ENCODE measurements at regions not wholly inside any gene's neighbourhood (a gene's known extent, or its start where the extent isn't known, plus 50 kb on each side); places are given as distances from the start of the nearest gene placed in this dataset.
A peak's percentile ranks its signal among the peaks of the same experiment; 100 is the strongest.
"Not testable (repeated sequence)": the region's sequence is repeated elsewhere in the genome, so short reads cannot be mapped to it uniquely, and the experiment has no call there.

GRCh38 chr16:15307184-15307583 lies 70.9 kb downstream of the NPIPA5 start:
- not testable (repeated sequence) for DNase-seq (ENCODE audit: low spot score)

GRCh38 chr16:15305889-15306288 lies 72.2 kb downstream of the NPIPA5 start:
- peak; percentile 67 for DNase-seq (ENCODE audit: low spot score)

GRCh38 chr16:15303667-15304324 lies 74.3 kb downstream of the NPIPA5 start:
- not testable (repeated sequence) for DNase-seq (ENCODE audit: low spot score)

GRCh38 chr16:15297104-15297503 lies 81.0 kb downstream of the NPIPA5 start:
- DNase-seq (ENCODE audit: low spot score) = not testable (repeated sequence)

GRCh38 chr16:15274796-15275195 lies 103.3 kb downstream of the NPIPA5 start:
- not testable (repeated sequence) for DNase-seq (ENCODE audit: low spot score)

GRCh38 chr16:15273964-15274363 lies 104.1 kb downstream of the NPIPA5 start:
- DNase-seq (ENCODE audit: low spot score) = not testable (repeated sequence)

- DNase-seq (ENCODE audit: low spot score) = not testable (repeated sequence)
Measured at GRCh38 chr16:15266941-15267340, 111.2 kb downstream of the NPIPA5 start.

- not testable (repeated sequence) for DNase-seq (ENCODE audit: low spot score)
Measured at GRCh38 chr16:15262212-15262611, 115.9 kb downstream of the NPIPA5 start.

- DNase-seq (ENCODE audit: low spot score) = not testable (repeated sequence)
Measured at GRCh38 chr16:15247971-15248370, 130.1 kb downstream of the NPIPA5 start.

- DNase-seq (ENCODE audit: low spot score) = not testable (repeated sequence)
Measured at GRCh38 chr16:15236674-15237323, 141.3 kb downstream of the NPIPA5 start.

GRCh38 chr16:15235140-15235539 lies 141.1 kb upstream of the RRN3 start:
- DNase-seq (ENCODE audit: low spot score) = not testable (repeated sequence)

GRCh38 chr16:15234702-15235101 lies 140.6 kb upstream of the RRN3 start:
- DNase-seq (ENCODE audit: low spot score) = not testable (repeated sequence)

- not testable (repeated sequence) for DNase-seq (ENCODE audit: low spot score)
Measured at GRCh38 chr16:15230432-15230831, 136.4 kb upstream of the RRN3 start.

GRCh38 chr16:15229661-15230060 lies 135.6 kb upstream of the RRN3 start:
- not testable (repeated sequence) for DNase-seq (ENCODE audit: low spot score)

- DNase-seq (ENCODE audit: low spot score) = not testable (repeated sequence)
Measured at GRCh38 chr16:15224651-15225050, 130.6 kb upstream of the RRN3 start.

- not testable (repeated sequence) for DNase-seq (ENCODE audit: low spot score)
Measured at GRCh38 chr16:15223398-15223797, 129.3 kb upstream of the RRN3 start.

- not testable (repeated sequence) for DNase-seq (ENCODE audit: low spot score)
Measured at GRCh38 chr16:15219679-15220615, 125.9 kb upstream of the RRN3 start.

GRCh38 chr16:15218856-15219500 lies 124.9 kb upstream of the RRN3 start:
- DNase-seq (ENCODE audit: low spot score) = not testable (repeated sequence)

GRCh38 chr16:15207202-15207981 lies 113.3 kb upstream of the RRN3 start:
- not testable (repeated sequence) for DNase-seq (ENCODE audit: low spot score)

GRCh38 chr16:15206439-15206838 lies 112.4 kb upstream of the RRN3 start:
- not testable (repeated sequence) for DNase-seq (ENCODE audit: low spot score)

- not testable (repeated sequence) for DNase-seq (ENCODE audit: low spot score)
Measured at GRCh38 chr16:15205939-15206338, 111.9 kb upstream of the RRN3 start.

Measured in H4 (cell line).